ENCODE measurements at regions not wholly inside any gene's neighbourhood (a gene's known extent, or its start where the extent isn't known, plus 50 kb on each side); places are given as distances from the start of the nearest gene placed in this dataset.
"Not testable (repeated sequence)": the region's sequence is repeated elsewhere in the genome, so short reads cannot be mapped to it uniquely, and the experiment has no call there.

DNA sequence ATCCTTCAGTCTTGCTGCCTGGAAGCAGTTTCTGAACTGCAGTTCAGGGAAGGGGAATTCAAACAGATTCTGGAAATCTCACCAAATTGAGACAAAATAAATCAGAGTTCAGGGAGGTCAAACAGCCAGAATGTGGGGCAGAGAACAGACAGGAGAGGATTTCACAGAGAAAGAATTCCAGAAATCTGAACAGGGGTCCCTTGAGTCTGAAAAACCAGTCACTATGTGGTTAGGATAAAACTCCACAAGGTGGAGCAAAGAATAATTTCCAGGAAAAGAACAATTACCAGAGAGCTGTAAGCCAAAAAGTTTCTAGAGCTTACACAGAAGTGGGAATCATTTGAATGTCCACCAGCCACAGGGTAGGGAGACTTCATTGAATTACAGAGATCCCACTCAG is 84.7 kb downstream of the URB2 start:
- intact Hi-C loops (cut with micrococcal nuclease): no loop called here

DNA sequence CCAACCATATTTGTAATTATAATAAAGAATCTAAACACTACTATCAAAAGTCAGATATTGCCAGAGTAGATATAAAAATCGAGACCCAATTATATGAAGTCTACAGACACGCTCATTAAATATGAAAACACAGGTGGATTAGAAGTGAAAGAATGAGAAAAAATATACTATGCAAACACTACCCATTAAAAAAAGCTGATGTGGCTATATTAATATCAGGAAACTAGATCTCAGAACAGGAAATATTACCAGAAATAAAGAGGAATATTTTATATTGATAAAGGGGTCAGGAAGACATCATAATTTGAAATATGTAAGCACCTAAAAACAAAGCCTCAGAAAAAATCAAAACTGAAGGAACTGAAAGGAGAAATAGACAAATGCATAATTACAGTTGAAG is 88.3 kb downstream of the URB2 start:
- intact Hi-C loops (cut with micrococcal nuclease): no loop called here

DNA sequence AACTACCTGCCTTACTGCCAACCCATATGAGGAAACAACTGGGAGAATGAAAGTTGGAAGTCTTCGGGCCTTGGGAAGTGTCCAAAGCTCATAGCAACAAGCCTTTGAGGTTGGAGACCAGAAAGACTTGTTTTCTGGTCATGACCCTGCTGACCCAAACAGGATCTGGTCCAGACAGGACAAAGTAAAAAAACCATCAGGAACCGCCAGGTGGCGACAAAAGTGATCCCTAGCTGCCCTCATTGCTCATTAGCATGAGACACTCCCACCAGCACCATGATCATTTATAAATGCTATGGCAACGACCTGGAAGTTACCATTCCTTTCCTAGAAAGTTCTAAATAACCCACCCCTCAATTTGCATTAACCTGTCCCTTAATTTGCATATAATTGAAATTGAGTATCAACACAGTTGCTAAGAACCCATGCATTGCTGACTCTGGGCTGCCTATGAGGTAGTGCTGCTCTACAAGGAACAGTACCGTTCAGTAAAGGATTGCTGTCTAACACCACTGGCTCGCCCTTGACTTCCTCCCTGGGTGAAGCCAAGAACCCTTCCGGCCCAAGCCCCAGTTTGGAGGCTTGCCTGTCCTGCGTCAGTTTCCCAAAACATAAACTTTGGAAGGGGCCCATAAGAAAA is 89.0 kb downstream of the URB2 start:
- intact Hi-C loops (cut with micrococcal nuclease): loop anchor here (1.0 kb wide), 2 partner anchors 452 to 595 kb away; no protein-coding TSS in a partner anchor

DNA sequence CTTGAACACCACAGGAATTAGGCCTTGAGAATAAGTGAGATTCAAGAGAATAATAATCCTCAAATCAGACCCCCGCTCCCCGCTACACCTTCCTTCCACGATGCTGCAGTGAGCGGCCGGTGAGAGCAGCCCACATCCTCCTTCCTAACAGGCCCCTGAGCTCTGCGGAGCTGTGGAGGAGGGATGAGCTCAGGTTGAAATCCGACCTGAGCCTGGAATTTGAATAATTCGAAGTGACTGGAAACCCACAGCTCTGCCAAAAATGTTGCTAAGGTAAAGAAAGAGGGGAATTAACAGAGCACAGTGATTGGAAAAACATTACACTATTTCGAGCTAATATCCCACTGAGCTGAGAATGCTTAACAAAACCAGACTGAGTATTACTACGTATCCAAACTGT is 90.0 kb downstream of the URB2 start:
- intact Hi-C loops (cut with micrococcal nuclease): no loop called here

DNA sequence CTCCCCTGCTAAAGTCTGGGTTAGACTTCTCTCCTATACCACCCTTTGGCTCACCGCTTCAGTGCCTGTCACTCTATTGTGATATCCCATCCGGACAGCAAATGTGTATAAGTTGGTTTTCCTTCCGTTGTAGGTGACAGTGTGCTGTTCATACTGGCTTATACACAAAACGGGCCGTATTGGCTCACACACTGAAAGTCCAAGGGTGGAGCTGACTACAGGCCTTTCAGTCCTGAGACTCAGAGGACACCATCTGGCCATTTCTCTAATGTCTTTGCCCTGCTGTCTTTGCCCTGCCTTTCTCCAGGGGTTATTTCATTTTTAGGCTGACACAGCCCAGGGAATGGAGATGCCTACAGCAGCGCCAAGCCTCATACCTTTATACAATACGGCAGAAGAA is 90.7 kb downstream of the URB2 start:
- intact Hi-C loops (cut with micrococcal nuclease): no loop called here

DNA sequence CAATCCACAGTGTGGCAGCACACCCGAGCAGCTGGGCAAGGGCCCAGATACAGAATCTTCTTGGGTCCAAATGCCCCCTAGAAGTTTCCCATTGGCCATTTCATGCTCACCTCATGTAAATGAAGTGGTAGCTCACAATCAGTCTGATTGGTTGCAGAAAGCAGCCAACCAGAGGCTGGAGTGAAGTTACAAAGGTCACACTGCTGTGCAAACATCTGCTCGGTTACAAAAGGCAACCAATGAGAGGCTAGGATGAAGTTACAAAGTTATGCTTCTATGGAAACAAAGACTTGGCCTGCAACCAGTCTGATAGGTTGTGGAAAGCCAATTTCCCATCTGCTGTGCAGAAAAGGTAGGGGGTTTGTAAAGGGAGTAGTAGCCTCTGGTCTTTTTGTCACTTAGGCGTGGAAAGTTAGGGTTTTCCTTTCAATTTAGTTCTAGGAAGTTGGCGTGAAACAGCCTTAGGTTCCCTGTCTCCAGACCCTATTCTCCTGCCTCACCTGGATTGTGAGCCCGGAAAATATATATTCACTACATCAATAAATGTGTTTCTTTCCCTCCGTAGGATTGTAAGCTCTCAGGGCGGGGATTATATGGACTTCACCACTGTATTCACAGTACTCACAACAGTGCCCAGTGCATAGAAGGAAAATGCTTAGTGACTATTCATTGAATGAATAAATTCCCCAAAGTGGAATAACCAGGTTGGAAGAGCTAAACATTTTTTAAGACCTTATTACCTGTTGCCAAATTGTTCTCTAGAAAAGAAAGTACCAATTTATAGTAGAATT is 91.9 kb downstream of the URB2 start:
- intact Hi-C loops (cut with micrococcal nuclease): no loop called here

DNA sequence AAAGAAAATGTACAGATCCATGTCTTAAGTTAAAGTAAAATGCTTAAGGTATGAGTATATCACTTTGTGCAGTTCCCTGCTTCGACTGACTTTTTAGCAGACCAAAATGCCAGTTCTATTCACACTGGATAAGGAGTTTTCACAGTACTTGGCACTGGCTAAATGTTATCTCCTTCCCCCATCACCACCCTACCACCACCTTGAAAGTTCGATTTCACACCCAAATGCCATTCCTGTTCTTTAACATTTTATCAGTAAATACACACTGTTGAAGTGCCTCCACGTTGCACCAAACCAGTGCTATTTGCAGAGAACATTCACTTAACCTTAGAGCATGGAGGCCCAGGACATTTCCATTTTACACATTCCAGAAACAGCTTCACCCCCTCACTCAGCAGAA is 100.0 kb downstream of the URB2 start:
- intact Hi-C loops (cut with micrococcal nuclease): no loop called here

DNA sequence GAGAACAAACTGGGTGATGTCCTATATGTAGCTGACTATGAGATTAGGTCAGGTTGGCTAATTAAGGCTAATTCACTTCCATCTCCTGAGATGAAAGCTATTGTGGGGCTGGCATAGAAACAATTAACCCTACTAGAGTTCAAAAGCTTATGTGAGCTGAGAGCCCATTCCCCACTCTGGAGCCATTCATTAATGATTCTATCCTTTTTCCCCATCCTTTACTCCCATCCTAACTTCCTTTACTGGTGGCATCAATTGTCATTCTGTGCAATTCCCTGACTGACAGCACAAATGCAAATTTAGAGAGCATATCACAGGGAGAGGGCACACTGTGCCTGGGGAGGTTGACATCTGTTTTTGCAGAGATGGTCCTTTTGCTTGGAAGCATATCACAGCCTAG is 103.9 kb downstream of the URB2 start:
- intact Hi-C loops (cut with micrococcal nuclease): no loop called here

DNA sequence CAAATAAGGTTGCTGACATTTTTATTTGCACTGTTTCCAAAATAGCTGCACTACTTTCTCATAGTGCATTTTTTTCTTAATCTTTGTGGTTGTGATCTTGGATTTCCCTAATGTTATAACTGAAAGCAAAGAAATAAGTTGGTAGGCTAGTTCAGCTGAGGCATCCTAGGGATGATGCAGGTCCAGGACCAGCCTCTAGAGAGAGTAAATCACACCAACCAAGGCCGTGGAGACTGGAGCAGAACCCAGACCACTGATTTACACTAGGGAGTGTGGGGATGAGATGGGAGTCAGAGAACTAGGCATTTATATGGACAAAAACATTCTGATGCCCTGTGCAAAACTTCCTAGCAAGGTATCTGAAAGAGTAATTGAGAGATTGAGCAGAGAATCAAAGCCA is 104.5 kb downstream of the URB2 start:
- intact Hi-C loops (cut with micrococcal nuclease): no loop called here

DNA sequence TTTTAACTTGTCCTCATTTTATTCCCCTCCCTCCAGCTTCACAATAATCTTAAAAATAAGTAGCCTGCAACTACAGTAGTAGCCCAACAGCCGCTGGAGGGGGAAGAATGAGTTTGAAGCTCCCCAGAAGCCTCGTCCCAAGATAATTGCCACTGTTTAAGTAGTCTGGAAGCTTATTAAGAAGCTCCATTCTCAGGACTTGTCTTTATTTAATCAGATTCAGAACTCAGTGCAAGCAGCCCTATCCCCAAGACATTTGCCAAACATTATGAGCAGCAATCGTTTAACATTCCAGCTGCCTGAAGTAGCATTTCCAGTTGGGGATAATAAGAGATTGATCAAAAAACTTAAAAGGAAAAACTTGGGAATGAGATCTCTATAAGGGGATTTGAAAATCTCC is 106.0 kb downstream of the URB2 start:
- intact Hi-C loops (cut with micrococcal nuclease): no loop called here

DNA sequence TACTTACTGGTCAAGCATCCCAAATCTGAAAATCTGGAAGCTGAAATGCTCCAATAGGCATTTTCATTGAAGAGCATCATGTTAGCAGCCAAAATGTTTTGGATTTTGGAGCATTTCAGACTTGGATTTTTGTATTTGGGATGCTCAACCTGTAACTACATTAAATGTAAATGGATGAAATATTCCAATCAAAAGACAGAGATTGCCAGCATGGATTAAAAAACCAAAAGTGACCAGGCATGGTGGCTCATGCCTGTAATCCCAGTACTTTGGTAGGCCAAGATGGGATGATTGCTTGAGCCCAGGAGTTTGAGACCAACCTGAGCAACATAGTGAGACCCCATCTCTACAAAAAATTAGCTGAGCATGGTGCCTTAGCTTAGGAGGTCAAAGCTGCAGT is 110.3 kb downstream of the URB2 start:
- intact Hi-C loops (cut with micrococcal nuclease): no loop called here

DNA sequence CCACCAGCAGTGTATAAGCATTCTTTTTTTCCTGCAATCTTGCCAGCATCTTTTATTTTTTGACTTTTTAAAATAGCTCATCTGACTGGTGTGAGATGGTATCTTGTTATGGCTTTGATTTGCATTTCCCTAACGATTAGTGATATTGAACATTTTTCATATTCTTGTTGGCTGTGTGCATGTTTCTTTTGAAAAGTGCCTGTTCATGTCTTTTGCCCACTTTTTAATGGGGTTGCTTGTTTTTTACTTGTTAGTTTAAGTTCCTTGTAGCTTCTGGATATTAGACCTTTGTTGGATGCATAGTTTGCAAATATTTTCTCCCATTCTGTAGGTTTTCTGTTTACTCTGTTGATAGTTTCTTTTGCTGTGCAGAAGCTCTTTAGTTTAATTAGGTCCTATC is 116.6 kb downstream of the URB2 start:
- intact Hi-C loops (cut with micrococcal nuclease): not testable (repeated sequence)

DNA sequence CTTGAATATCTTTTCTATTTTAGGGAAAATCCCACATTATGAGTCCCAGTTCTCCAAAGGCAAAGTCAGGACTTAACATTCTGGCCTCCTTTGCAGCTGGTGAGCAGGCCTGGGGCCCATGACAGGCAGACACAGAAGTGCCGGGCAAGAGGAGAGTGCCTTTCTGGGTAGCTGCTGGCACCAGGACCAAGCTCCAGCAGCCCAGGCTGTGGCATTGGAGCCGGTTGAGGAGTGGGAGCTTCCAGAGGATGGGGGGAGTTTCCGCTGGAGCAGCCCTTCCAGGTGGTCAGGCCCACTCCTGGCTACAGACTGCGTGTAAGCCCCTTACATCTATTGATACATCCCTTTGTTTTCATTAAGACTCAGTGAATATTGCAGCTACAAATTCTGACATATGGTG is 123.9 kb downstream of the URB2 start:
- intact Hi-C loops (cut with micrococcal nuclease): loop anchor here (10.0 kb wide), 1 partner anchor 315 kb away; the partner anchor contains the start of gene GALNT2

DNA sequence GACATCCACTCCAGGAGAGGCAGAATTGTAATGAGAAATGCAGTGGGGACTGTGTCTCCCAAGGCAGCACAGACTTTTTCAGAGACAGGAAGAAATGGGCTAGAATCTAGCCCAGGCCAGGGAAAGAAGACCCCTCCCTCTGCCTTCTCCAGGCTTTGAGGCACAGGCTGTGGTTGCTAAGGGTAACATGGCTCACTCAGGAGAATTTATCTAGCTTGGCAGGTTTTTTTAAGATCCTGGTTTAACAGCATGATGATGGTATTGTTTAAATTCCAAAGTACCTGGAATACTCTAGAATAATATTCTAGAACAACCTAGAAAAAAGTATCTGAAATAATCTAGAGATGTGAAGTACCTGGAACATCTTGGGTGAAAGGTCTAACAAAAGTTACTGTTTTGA is 125.6 kb downstream of the URB2 start:
- intact Hi-C loops (cut with micrococcal nuclease): loop anchor here (10.0 kb wide), 1 partner anchor 313 kb away; the partner anchor contains the start of gene GALNT2

DNA sequence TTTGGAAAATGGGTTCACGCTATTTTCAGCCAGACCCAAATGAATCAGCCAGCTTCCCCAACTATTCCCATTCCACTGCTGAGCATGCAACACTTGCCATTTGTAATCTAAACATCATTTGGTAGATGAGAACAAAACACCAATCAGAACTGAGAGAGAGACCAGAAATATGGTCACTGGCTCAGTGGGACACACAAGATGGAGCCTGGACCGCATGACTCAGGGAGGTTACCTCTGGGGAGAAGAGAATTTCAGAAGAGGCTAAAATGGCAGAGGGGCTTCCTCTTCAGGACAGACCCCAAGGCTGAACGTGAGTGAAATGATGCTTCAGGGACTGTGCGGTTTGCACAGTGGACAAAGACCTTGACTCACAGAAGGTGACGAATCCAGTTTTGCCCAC is 126.6 kb downstream of the URB2 start:
- intact Hi-C loops (cut with micrococcal nuclease): loop anchor here (10.0 kb wide), 1 partner anchor 312 kb away; the partner anchor contains the start of gene GALNT2

DNA sequence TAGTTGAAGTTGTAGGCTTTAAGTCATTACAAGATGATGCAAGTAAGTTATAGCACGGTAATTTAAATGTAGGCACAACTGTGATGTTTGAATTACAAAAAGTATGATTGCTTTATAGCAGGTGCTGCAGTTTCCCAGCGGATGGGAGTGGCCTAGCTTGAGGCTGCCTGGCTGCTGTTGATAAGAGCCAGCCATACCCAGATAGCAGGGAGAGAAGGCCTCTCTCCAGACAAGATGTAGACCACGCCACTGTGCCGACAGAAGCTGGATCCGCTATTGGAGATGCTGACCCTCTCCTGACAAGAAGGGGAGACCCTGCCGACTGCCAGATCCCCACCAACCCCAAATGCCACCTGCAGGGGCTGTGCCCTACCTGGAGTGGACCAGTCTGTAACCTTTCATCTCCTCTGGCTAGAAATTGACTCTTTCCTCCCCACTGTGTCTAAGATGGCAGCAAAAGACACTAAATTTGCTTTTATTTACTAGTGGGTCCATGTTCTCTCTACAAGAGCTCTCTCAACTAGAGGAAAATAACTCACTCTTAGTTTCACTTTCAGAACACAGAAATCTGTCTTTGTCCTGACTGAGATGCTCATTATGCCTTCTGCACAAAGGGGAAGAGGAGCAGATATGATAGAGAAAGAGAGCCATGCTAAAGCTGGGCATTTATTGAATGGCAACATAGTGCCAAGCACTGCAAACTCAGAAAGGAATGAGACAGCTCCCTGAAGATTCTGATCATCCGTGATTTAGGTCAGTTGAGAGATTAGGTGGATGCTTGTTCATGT is 127.9 kb downstream of the URB2 start:
- intact Hi-C loops (cut with micrococcal nuclease): loop anchor here (10.0 kb wide), 1 partner anchor 311 kb away; the partner anchor contains the start of gene GALNT2

DNA sequence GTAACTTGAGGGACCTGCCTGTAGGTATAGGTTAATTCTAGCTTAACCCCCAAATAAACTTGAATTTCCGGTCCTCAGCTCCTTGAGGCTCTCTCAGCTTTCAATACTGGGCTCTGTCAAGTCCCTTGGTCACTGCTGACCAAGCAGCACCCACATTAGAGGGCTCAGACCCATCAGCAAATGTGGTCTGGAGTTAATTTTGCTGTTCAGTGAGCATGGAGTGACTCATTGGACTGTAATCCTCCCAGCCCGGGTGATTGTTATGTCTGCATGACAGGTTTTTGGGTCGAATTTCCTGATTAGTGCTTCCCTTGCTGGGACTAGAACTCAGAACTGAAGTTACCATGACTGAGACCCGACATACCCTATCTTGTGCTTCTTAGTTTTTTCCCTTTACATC is 130.6 kb downstream of the URB2 start:
- intact Hi-C loops (cut with micrococcal nuclease): loop anchor here (10.0 kb wide), 1 partner anchor 308 kb away; the partner anchor contains the start of gene GALNT2

DNA sequence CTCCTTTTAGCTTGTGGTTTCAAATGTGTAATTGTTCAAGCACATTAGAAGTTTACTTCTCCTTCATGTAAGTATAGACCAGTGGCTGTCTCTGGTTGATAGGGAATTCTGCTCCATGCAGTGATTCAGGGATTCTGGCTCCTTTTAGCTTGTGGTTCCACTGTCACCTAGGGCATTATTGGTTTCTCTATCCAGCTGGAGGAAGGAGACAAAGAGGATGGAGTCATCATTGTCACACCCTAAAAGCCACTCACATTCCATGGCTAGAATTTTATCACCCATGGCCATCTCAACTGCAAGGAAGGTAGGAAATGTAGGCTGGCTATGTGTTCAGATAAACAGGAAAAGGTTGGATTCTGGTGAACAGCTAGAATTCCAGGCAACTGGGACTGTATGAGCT is 131.2 kb downstream of the URB2 start:
- intact Hi-C loops (cut with micrococcal nuclease): loop anchor here (10.0 kb wide), 1 partner anchor 308 kb away; the partner anchor contains the start of gene GALNT2

DNA sequence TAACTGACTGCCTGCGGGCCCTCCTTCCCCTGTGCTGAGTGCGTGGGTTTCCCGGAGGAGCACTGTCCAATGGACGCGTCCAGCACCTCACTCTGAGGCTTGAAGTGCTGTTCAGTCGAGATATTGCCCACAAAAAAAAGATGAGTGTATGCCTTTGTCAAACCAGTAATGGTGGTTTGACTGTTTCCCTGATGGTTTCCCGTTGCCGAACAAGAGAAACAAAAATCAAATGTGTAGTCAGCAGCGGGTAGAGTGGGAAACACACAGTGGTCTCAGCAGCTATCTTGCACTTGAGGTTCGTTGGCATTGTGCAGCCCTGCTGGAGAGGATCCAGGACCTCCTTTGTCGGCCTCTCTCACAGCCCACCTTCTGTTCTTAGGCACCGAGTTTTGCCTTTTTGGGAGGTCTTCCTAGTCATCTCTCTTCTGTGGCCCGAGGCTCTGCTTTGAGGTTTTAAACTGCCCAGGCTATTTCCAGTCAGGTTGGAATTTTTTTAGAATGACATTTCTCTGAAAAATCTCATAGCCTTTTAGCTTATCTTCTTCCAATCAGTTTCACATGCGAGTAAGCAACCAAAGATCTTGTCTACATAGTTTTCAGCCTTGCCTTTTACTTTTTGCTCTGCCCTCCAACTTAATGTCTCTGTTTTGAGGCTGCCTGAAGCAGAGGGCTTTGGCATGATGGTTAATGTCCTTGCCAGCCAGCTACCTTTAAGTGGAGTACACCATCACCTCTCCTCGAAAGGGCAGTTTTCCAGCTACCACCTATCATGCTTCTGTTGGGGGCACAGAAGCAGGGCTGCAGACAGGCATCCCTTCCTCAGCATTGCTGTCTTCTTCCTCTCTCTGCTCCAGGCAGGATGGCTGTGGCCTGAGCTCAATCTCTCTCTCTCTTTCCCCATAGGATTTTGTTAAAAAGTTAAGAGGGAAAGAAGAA is 132.3 kb downstream of the URB2 start:
- intact Hi-C loops (cut with micrococcal nuclease): loop anchor here (10.0 kb wide), 1 partner anchor 306 kb away; the partner anchor contains the start of gene GALNT2

DNA sequence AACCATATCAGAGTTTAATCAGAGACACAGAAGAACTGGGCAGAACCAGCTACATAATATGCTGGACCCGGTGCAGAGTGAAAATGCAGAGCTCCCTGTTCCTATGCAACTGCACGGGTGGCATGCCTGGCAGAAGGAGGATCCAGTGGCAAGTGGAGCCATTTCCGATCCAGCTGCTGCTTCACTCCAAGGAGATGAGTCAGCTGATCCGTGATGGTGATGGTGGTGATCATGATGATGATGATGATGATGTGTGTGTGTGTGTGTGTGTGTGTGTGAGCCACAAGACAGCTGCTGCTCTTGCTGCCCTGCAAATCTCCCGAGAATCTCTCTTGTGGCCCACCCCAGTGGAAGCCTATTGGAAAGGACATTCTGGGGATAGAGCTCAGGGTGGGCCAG is 133.0 kb downstream of the URB2 start:
- intact Hi-C loops (cut with micrococcal nuclease): loop anchor here (10.0 kb wide), 1 partner anchor 306 kb away; the partner anchor contains the start of gene GALNT2
